ENCODE measurements at regions not wholly inside any gene's neighbourhood (a gene's known extent, or its start where the extent isn't known, plus 50 kb on each side); places are given as distances from the start of the nearest gene placed in this dataset.
"Not testable (repeated sequence)": the region's sequence is repeated elsewhere in the genome, so short reads cannot be mapped to it uniquely, and the experiment has no call there.

- no peak for DNase-seq (ENCODE audit: low spot score)
These were observed 101.5 kb upstream of the ZNF462 start for GRCh38 chr9:106761493-106761892.

- DNase-seq (ENCODE audit: low spot score), result no peak
These were observed 96.3 kb upstream of the ZNF462 start for GRCh38 chr9:106766616-106767015.

GRCh38 chr9:106769331-106769730 lies 93.6 kb upstream of the ZNF462 start:
- no peak for DNase-seq (ENCODE audit: low spot score)

GRCh38 chr9:106771608-106772007 lies 91.4 kb upstream of the ZNF462 start:
- no peak for DNase-seq (ENCODE audit: low spot score)

- DNase-seq (ENCODE audit: low spot score), result no peak
These were observed 90.3 kb upstream of the ZNF462 start for GRCh38 chr9:106772523-106773290.

- DNase-seq (ENCODE audit: low spot score), result no peak
These were observed 89.2 kb upstream of the ZNF462 start for GRCh38 chr9:106773750-106774149.

GRCh38 chr9:106775960-106776359 lies 87.0 kb upstream of the ZNF462 start:
- DNase-seq (ENCODE audit: low spot score), result no peak

GRCh38 chr9:106779796-106780195 lies 83.2 kb upstream of the ZNF462 start:
- no peak for DNase-seq (ENCODE audit: low spot score)

GRCh38 chr9:106783121-106783520 lies 79.8 kb upstream of the ZNF462 start:
- DNase-seq (ENCODE audit: low spot score), result no peak

- peak; percentile 26 for DNase-seq (ENCODE audit: low spot score)
These were observed 78.9 kb upstream of the ZNF462 start for GRCh38 chr9:106784076-106784475.

- DNase-seq (ENCODE audit: low spot score), result no peak
These were observed 77.8 kb upstream of the ZNF462 start for GRCh38 chr9:106785200-106785599.

- DNase-seq (ENCODE audit: low spot score), result not testable (repeated sequence)
These were observed 74.9 kb upstream of the ZNF462 start for GRCh38 chr9:106788021-106788420.

- DNase-seq (ENCODE audit: low spot score), result no peak
These were observed 67.9 kb upstream of the ZNF462 start for GRCh38 chr9:106795031-106795430.

- peak; percentile 10 for DNase-seq (ENCODE audit: low spot score)
These were observed 66.2 kb upstream of the ZNF462 start for GRCh38 chr9:106796771-106797170.

GRCh38 chr9:106797299-106797698 lies 65.7 kb upstream of the ZNF462 start:
- peak; percentile 12 for DNase-seq (ENCODE audit: low spot score)

- DNase-seq (ENCODE audit: low spot score), result no peak
These were observed 64.8 kb upstream of the ZNF462 start for GRCh38 chr9:106798016-106798799.

GRCh38 chr9:106799152-106799551 lies 63.8 kb upstream of the ZNF462 start:
- peak; percentile 82 for DNase-seq (ENCODE audit: low spot score)

GRCh38 chr9:106800701-106801270 lies 62.2 kb upstream of the ZNF462 start:
- no peak for DNase-seq (ENCODE audit: low spot score)

GRCh38 chr9:106801816-106802215 lies 61.1 kb upstream of the ZNF462 start:
- no peak for DNase-seq (ENCODE audit: low spot score)
